Neuronal stem cell (in vitro differentiated cells): ENCODE measurements at regions not wholly inside any gene's neighbourhood (a gene's known extent, or its start where the extent isn't known, plus 50 kb on each side); places are given as distances from the start of the nearest gene placed in this dataset.

ENCODE experiments used
- DNase-seq: peaks from one replicate; pipeline ENCODE4 v3.0.0-alpha.2; 2013; ENCODE audit warnings: low spot score
- H2AFZ ChIP-seq: one replicate; pipeline ENCODE4 v1.6.1; 2013; ENCODE audit warnings: mild to moderate bottlenecking, low read length, inconsistent platforms
- H2AK5ac ChIP-seq: 2 replicates; pipeline ENCODE4 v1.6.1; 2013; ENCODE audit warnings: low read depth, mild to moderate bottlenecking, inconsistent platforms, low read length, moderate library complexity, mixed read lengths
- H2BK120ac ChIP-seq: 2 replicates; pipeline ENCODE4 v1.6.1; 2013; ENCODE audit warnings: low read depth, mild to moderate bottlenecking, inconsistent platforms, low read length, moderate library complexity, mixed read lengths
- H2BK12ac ChIP-seq: one replicate; pipeline ENCODE4 v1.6.1; 2013; ENCODE audit warnings: low read length, inconsistent platforms
- H2BK15ac ChIP-seq: 2 replicates; pipeline ENCODE4 v1.6.1; 2013; ENCODE audit warnings: mild to moderate bottlenecking, low read length, inconsistent platforms, mixed read lengths
- H2BK5ac ChIP-seq: one replicate; pipeline ENCODE4 v1.6.1; 2013; ENCODE audit warnings: inconsistent platforms, mild to moderate bottlenecking, low read length, moderate library complexity
- H3K14ac ChIP-seq: one replicate; pipeline ENCODE4 v1.6.1; 2013; ENCODE audit warnings: low read length, inconsistent platforms
- H3K18ac ChIP-seq: 2 replicates; pipeline ENCODE4 v1.6.1; 2013; ENCODE audit warnings: low read length, inconsistent platforms
- H3K23ac ChIP-seq: 2 replicates; pipeline ENCODE4 v1.6.1; 2013; ENCODE audit warnings: low read depth, mild to moderate bottlenecking, mixed read lengths, low read length, inconsistent platforms; ENCODE audit not compliant: poor library complexity
- H3K27ac ChIP-seq: replicated peaks from 3 replicates; pipeline ENCODE4 v1.5.1; 2013; ENCODE audit warnings: low read length, inconsistent platforms
- H3K27me3 ChIP-seq, 3 experiments: 2 replicates each; pipeline ENCODE4 v1.6.1; 2013; ENCODE audit warnings: low read length in 3 of 3, mild to moderate bottlenecking in 2 of 3, inconsistent platforms in 1 of 3, low read depth in 1 of 3, mixed read lengths in 1 of 3, moderate library complexity in 1 of 3; ENCODE audit not compliant: control insufficient read depth in 3 of 3, insufficient read depth in 3 of 3
- H3K36me3 ChIP-seq, 2 donors: replicated peaks in 1 of 2; 2 replicates each; pipeline ENCODE4 v1.6.1; 2013; ENCODE audit warnings: low read length in 2 of 2; ENCODE audit not compliant: control insufficient read depth in 2 of 2, insufficient read depth in 2 of 2
- H3K4ac ChIP-seq: 2 replicates; pipeline ENCODE4 v1.6.1; 2013; ENCODE audit warnings: inconsistent platforms, mild to moderate bottlenecking, low read length, moderate library complexity
- H3K4me1 ChIP-seq, 2 donors: 1 replicate in 1 of 2; 2 replicates in 1 of 2; pipeline ENCODE4 v1.6.1; 2013; ENCODE audit warnings: low read length in 2 of 2, low read depth in 1 of 2; ENCODE audit not compliant: control insufficient read depth in 2 of 2, insufficient read depth in 1 of 2
- H3K4me2 ChIP-seq: one replicate; pipeline ENCODE4 v1.6.1; 2013; ENCODE audit warnings: mild to moderate bottlenecking, low read length, inconsistent platforms; ENCODE audit not compliant: insufficient read depth, poor library complexity, severe bottlenecking
- H3K4me3 ChIP-seq, 2 donors: 2 replicates each; pipeline ENCODE4 v1.5.1; 2013; ENCODE audit warnings: low read length in 2 of 2, mild to moderate bottlenecking in 2 of 2, inconsistent platforms in 1 of 2, moderate library complexity in 1 of 2
- H3K79me1 ChIP-seq: one replicate; pipeline ENCODE4 v1.6.1; 2013; ENCODE audit warnings: low read depth, mild to moderate bottlenecking, inconsistent platforms, low read length, moderate library complexity
- H3K9ac ChIP-seq: one replicate; pipeline ENCODE4 v1.6.1; 2013; ENCODE audit warnings: mild to moderate bottlenecking, low read depth, low read length, inconsistent platforms; ENCODE audit not compliant: poor library complexity
- H3K9me3 ChIP-seq, 2 donors: replicated peaks in 1 of 2; 2 replicates each; pipeline versions ENCODE3 to v1.6.1; 2013; ENCODE audit warnings: low read length in 2 of 2, mild to moderate bottlenecking in 2 of 2, inconsistent platforms in 1 of 2, low read depth in 1 of 2, mixed read lengths in 1 of 2, moderate library complexity in 1 of 2; ENCODE audit not compliant: control insufficient read depth in 2 of 2, insufficient read depth in 1 of 2
- H4K8ac ChIP-seq: one replicate; pipeline ENCODE4 v1.6.1; 2013; ENCODE audit warnings: low read depth, mild to moderate bottlenecking, inconsistent platforms, low read length, moderate library complexity
- H4K91ac ChIP-seq: one replicate; pipeline ENCODE4 v1.6.1; 2013; ENCODE audit warnings: low read length, low read depth, mild to moderate bottlenecking, inconsistent platforms; ENCODE audit not compliant: poor library complexity
- WGBS, 2 donors: extraction: QIAGEN DNeasy Blood & Tissue Kit; methylation state at CpG; one replicate each; pipeline ENCODE4 v1.1.7; 2013; ENCODE audit warnings: missing lambda C conversion rate in 2 of 2, mixed read lengths in 1 of 2; ENCODE audit not compliant: insufficient read length in 2 of 2, insufficient replicate concordance in 1 of 2; ENCODE audit errors: extremely low coverage in 2 of 2; 5-methylcytosine and 5-hydroxymethylcytosine counted together

DNA sequence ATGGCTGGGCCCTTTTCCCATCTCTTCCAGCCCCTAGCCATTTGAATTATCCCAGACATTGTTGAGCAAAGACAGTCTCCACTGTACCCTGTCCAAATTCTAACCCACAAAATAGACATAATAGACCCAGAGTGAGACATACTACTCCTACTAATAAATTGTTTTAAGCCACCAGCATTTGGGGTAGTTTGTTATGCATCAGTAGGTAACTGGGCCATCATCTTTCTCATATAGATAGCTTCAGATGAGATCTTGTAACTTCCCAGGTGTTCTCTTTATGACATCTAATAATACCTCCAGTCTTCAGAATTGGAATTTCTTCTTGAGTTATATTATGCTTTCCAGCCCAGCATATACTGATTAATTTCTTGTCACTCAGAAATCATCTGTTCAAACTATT lies 117.2 kb upstream of the OTUD4 start:
- Histone ChIP-seq H3K4me2 (no peak overlapping the region), H4K91ac (no peak overlapping the region), H3K14ac (no peak overlapping the region), H3K27me3 (no peaks in the 10 kb centered on the region), H2BK5ac (no peak overlapping the region), H2BK15ac (no peak overlapping the region), H3K27ac (no peak overlapping the region), H2BK120ac (no peak overlapping the region), H2AK5ac (no peak overlapping the region), H3K18ac (no peak overlapping the region), H3K4me1 (no peaks in the 10 kb centered on the region), H2AFZ (no peak overlapping the region), H3K4me3 (no peak overlapping the region), H3K79me1 (no peaks in the 10 kb centered on the region), H3K9ac (no peak overlapping the region), H2BK12ac (no peak overlapping the region), H3K9me3 (no peaks in the 10 kb centered on the region), H3K4ac (no peak overlapping the region), H3K23ac (no peak overlapping the region), H3K36me3 (no peaks in the 10 kb centered on the region), H4K8ac (no peak overlapping the region)
- DNase-seq, result no peak

GRCh38 chr4:145295547-145295946 lies 115.2 kb upstream of the OTUD4 start:
- no peak overlapping the region for H3K9ac ChIP-seq
- no peaks in the 10 kb centered on the region for H3K79me1 ChIP-seq
- H4K91ac ChIP-seq, result no peak overlapping the region
- H3K23ac ChIP-seq, result no peak overlapping the region
- H2AFZ ChIP-seq, result no peak overlapping the region
- no peak overlapping the region for H3K18ac ChIP-seq
- no peak overlapping the region for H2AK5ac ChIP-seq
- no CpG with 5 or more reads among the region's 1 CpG for WGBS, 2 donors
- H3K27ac ChIP-seq, result no peak overlapping the region
- H3K27me3 ChIP-seq, result no peaks in the 10 kb centered on the region
- no peak overlapping the region for H3K4me2 ChIP-seq
- no peaks in the 10 kb centered on the region for H3K9me3 ChIP-seq
- H2BK12ac ChIP-seq, result no peak overlapping the region
- H3K36me3 ChIP-seq, result no peaks in the 10 kb centered on the region
- no peak overlapping the region for H3K4ac ChIP-seq
- H2BK15ac ChIP-seq, result no peak overlapping the region
- no peak overlapping the region for H3K14ac ChIP-seq
- H4K8ac ChIP-seq, result no peak overlapping the region
- no peak overlapping the region for H3K4me3 ChIP-seq
- H3K4me1 ChIP-seq, result no peaks in the 10 kb centered on the region
- no peak overlapping the region for H2BK5ac ChIP-seq
- no peak for DNase-seq
- H2BK120ac ChIP-seq, result no peak overlapping the region

DNA sequence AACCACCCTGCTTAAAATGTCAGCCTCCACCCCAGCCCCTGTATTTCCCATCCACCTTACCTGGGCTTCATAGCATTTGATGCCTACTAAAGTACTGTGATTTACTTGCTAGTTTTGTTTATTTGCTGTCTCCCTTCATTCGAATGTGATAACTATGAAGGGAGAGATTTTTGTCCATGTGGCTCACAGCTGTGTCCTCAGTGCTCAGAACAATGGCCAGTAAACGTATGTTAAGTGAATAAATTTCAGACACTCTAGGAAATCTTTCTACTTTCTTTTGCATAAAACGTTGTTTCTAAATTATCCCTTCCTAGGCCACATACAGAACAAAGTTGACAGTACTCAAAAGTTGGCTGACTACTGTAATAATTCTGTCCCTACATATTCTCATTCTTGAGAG lies 114.7 kb upstream of the OTUD4 start:
- no CpG with 5 or more reads among the region's 3 CpGs for WGBS, 2 donors
- Histone ChIP-seq H3K9ac (no peak overlapping the region), H3K4me2 (no peak overlapping the region), H3K18ac (no peak overlapping the region), H3K27ac (no peak overlapping the region), H2BK120ac (no peak overlapping the region), H3K14ac (no peak overlapping the region), H3K27me3 (no peaks in the 10 kb centered on the region), H3K9me3 (no peaks in the 10 kb centered on the region), H2BK5ac (no peak overlapping the region), H2AFZ (no peak overlapping the region), H2AK5ac (no peak overlapping the region), H2BK15ac (no peak overlapping the region), H3K4me3 (no peak overlapping the region), H3K36me3 (no peaks in the 10 kb centered on the region), H3K23ac (no peak overlapping the region), H3K4me1 (no peaks in the 10 kb centered on the region), H4K91ac (no peak overlapping the region), H2BK12ac (no peak overlapping the region), H3K79me1 (no peaks in the 10 kb centered on the region), H3K4ac (no peak overlapping the region), H4K8ac (no peak overlapping the region)
- DNase-seq, result no peak

- Histone ChIP-seq H3K18ac (no peak overlapping the region), H3K4me2 (no peak overlapping the region), H2BK15ac (no peak overlapping the region), H3K4me1 (no peaks in the 10 kb centered on the region), H3K79me1 (no peaks in the 10 kb centered on the region), H2BK5ac (no peak overlapping the region), H2BK120ac (no peak overlapping the region), H3K27me3 (no peaks in the 10 kb centered on the region), H3K23ac (no peak overlapping the region), H3K36me3 (no peaks in the 10 kb centered on the region), H2AK5ac (no peak overlapping the region), H3K14ac (no peak overlapping the region), H3K4ac (no peak overlapping the region), H3K27ac (no peak overlapping the region), H2AFZ (no peak overlapping the region), H3K9ac (no peak overlapping the region), H4K8ac (no peak overlapping the region), H3K4me3 (no peak overlapping the region), H4K91ac (no peak overlapping the region), H2BK12ac (no peak overlapping the region), H3K9me3 (no peaks in the 10 kb centered on the region)
- no CpG with 5 or more reads among the region's 4 CpGs for WGBS, 2 donors
- no peak for DNase-seq
Observed at GRCh38 chr4:145293658-145294057, 113.3 kb upstream of the OTUD4 start.
